ENCODE measurements at regions not wholly inside any gene's neighbourhood (a gene's known extent, or its start where the extent isn't known, plus 50 kb on each side); places are given as distances from the start of the nearest gene placed in this dataset.

GRCh38 chr6:94456266-94456665, 1036.9 kb upstream of the EPHA7 start:
- no peak for TF ChIP-seq POLR2A (IDR thresholded peaks at IDR 0.05)
- TF ChIP-seq CTCF (IDR thresholded peaks at IDR 0.05) = no peak
